Renal cortical epithelial cell (primary cell): ENCODE measurements at regions not wholly inside any gene's neighbourhood (a gene's known extent, or its start where the extent isn't known, plus 50 kb on each side); places are given as distances from the start of the nearest gene placed in this dataset.
"Not testable (repeated sequence)": the region's sequence is repeated elsewhere in the genome, so short reads cannot be mapped to it uniquely, and the experiment has no call there.

Source experiments
- DNase-seq: peaks from one replicate; pipeline ENCODE4 v3.0.0-alpha.2; 2011; ENCODE audit warnings: low read depth

DNA sequence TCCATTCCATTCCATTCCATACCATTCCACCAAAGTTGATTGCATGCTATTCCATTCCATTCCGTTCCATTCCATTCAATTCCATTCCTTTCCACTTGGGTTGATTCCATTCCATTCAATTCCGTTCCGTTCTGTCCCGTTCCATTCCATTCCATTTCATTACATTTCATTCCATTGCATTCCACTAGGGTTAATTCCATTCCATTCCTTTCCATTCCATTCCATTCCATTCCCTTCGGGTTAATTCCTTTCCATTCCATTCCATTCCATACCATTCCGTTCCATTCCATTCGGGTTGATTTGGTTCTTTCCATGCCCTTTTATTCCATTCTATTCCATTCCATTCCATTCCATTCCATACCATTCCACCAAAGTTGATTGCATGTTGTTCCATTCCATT, 131.9 kb downstream of the CWH43 start:
- not testable (repeated sequence) for DNase-seq

DNA sequence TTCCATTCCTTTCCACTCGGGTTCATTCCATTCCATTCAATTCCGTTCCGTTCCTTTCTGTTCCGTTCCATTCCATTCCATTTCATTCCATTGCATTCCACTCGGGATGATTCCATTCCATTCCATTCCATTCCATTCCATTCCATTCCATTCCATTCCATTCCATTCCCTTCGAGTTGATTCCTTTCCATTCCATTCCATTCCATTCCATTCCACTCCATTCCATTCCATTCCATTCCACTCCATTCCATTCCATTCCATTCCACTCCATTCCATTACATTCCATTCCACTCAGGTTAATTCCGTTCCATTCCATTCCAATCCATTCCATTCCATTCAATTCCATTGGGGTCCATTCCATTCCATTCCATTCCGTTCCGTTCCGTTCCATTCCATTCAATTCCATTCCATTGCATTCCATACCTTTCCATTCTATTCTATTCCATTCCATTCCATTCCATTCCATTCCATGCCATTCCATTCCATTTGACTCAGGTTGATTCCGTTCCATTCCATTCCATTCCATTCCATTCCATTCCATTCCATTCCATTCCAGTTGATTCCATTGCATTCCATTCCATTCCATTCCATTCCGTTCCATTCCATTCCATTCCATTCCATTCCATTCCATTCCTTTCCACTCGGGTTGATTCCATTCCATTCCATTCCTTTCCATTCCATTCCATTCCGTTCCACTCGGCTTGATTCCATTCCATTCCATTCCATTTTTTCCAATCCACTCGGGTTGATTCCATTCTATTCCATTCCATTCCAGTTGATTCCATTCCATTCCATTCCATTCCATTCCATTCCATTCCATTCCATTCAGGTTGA, 132.5 kb downstream of the CWH43 start:
- DNase-seq: peak; percentile 40

- DNase-seq: not testable (repeated sequence)
These were observed 133.3 kb downstream of the CWH43 start for GRCh38 chr4:49119345-49119744.

DNA sequence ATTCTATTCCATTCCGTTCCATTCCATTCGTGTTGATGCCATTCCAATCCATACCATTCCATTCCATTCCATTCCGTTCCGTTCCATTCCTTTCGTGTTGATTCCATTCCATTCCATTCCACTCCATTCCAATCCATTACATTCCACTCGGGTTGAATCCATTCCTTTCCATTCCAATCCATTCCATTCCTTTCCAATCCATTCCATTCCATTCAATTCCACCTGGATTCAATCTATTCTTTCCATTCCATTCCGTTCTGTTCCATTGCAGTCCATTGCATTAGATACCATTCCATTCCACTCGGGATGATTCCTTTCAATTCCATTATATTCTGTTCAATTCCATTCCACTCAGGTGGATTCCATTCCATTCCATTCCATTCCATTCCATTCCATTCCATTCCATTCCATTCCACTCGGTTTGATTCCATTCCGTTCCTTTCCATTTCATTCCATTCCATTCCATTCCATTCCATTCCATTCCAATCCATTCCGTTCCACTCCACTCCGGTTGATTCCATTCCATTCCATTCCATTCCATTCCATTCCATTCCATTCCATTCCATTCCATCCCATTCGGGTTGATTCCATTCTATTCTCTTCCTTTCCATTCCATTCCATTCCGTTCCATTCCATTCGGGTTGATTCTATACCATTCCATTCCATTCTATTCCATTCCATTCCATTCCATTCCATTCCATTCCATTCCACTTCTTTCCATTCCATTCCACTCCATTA, 134.1 kb downstream of the CWH43 start:
- DNase-seq: peak; percentile 58

DNA sequence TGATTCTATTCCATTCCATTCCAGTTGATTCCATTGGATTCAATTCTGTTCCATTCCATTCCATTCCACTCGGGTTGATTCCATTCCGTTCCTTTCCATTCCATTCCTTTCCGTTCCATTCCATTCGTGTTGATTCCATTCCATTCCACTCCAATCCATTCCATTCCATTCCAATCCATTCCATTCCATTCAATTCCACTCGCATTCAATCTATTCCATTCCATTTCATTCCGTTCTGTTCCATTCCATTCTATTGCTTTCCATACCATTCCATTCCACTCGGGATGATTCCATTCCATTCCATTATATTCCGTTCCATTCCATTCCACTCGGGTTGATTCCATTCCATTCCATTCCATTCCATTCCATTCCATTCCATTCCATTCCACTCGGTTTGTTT, 134.7 kb downstream of the CWH43 start:
- DNase-seq: peak; percentile 81

DNA sequence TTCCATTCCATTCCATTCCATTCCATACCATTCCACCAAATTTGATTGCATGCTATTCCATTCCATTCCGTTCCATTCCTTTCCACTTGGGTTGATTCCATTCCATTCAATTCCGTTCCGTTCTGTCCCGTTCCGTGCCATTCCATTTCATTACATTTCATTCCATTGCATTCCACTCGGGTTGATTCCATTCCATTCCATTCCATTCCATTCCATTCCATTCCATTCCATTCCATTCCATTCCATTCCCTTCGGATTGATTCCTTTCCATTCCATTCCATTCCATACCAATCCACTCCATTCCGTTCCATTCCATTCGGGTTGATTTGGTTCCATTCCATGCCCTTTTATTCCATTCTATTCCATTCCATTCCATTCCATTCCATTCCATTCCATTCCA, 140.4 kb downstream of the CWH43 start:
- not testable (repeated sequence) for DNase-seq

GRCh38 chr4:49126858-49127257, 140.8 kb downstream of the CWH43 start:
- DNase-seq: not testable (repeated sequence)

GRCh38 chr4:49129385-49129784, 143.3 kb downstream of the CWH43 start:
- DNase-seq: not testable (repeated sequence)

DNA sequence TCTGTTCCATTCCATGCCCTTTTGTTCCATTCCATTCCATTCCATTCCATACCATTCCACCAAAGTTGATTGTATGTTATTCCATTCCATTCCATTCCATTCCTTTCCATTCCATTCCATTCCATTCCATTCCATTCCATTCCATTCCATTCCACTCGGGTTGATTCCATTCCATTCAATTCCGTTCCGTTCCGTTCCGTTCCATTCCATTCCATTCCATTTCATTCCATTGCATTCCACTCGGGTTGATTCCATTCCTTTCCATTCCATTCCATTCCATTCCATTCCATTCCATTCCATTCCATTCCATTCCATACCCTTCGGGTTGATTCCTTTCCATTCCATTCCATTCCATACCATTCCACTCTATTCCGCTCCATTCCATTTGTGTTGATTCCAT, 143.8 kb downstream of the CWH43 start:
- DNase-seq: not testable (repeated sequence)

DNA sequence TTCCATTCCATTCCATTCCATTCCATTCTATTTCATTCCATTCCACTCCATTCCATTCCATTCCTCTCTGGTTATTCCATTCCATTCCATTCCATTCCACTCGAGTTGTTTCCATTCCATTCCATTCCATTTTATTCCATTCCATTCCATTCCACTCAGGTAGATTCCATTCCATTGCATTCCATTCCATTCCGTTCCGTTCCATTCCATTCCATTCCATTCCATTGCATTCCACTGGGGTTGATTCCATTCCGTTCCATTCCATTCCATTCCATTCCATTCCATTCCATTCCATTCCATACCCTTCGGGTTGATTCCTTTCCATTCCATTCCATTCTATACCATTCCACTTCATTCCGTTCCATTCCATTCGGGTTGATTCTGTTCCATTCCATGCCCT, 144.6 kb downstream of the CWH43 start:
- DNase-seq: not testable (repeated sequence)

- not testable (repeated sequence) for DNase-seq
These were observed 151.0 kb downstream of the CWH43 start for GRCh38 chr4:49137043-49137442.

DNA sequence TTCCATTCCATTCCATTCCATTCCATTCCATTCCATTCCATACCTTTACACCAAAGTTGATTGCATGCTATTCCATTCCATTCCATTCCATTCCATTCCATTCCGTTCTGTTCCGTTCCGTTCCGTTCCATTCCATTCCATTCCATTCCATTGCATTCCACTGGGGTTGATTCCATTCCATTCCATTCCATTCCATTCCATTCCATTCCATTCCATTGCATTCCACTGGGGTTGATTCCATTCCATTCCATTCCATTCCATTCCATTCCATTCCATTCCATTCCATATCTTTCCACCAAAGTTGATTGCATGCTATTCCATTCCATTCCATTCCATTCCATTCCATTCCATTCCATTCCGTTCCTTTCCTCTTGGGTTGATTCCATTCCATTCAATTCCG, 151.9 kb downstream of the CWH43 start:
- DNase-seq: not testable (repeated sequence)

GRCh38 chr4:49138818-49139217, 152.7 kb downstream of the CWH43 start:
- not testable (repeated sequence) for DNase-seq

- not testable (repeated sequence) for DNase-seq
These were observed 153.4 kb downstream of the CWH43 start for GRCh38 chr4:49139513-49139912.

DNA sequence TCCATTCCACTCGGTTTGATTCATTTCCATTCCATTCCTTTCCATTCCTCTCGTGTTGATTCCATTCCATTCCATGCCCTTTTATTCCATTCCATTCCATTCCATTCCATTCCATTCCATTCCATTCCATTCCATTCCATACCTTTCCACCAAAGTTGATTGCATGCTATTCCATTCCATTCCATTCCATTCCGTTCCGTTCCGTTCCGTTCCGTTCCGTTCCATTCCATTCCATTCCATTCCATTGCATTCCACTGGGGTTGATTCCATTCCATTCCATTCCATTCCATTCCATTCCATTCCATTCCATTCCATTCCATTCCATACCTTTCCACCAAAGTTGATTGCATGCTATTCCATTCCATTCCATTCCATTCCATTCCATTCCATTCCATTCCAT, 154.3 kb downstream of the CWH43 start:
- DNase-seq: not testable (repeated sequence)

DNA sequence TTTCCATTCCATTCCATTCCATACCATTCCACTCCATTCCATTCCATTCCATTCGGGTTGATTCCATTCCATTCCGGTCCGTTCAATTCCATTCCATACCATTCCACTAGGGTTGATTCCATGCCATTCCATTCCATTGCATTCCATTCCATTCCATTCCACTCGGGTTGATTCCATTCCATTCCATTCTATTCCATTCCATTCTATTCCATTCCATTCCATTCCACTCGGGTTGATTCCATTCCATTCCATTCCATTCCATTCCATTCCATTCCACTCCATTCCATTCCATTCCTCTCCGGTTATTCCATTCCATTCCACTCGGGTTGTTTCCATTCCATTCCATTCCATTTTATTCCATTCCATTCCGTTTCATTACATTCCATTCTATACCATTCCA, 155.9 kb downstream of the CWH43 start:
- not testable (repeated sequence) for DNase-seq

- not testable (repeated sequence) for DNase-seq
These were observed 161.1 kb downstream of the CWH43 start for GRCh38 chr4:49147143-49147542.

GRCh38 chr4:49147596-49147995, 161.5 kb downstream of the CWH43 start:
- DNase-seq: not testable (repeated sequence)

GRCh38 chr4:49149006-49149975, 163.2 kb downstream of the CWH43 start:
- peak; percentile 93 for DNase-seq

DNA sequence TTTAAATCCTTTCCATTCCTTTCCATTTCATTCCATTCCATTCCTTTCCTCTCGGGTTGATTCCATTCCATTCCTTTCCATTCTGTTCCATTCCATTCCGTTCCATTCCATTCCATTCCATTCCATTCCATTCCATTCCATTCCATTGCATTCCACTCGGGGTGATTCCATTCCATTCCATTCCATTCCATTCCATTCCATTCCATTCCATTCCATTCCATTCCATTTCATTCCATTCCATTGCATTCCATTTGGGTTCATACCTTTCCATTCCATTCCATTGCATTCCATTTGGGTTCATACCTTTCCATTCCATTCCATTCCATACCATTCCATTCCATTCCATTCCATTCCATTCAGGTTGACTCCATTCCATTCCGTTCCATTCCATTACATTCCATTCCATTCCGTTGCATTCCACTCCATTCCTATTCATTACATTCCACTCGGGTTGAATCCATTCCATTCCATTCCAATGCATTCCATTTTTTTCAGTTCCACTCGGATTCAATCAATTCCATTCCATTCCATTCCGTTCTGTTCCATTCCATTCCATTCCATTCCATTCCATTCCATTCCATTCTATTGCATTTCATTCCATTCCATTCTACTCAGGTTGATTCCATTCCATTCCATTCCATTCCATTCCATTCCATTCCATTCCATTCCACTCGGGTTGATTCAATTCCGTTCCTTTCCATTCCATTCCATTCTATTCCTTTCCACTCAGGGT, 164.4 kb downstream of the CWH43 start:
- DNase-seq: not testable (repeated sequence)

GRCh38 chr4:49153011-49153410, 166.9 kb downstream of the CWH43 start:
- DNase-seq: not testable (repeated sequence)
